NT2/D1 (cell line): ENCODE measurements at regions not wholly inside any gene's neighbourhood (a gene's known extent, or its start where the extent isn't known, plus 50 kb on each side); places are given as distances from the start of the nearest gene placed in this dataset.

Experiments
- SUZ12 ChIP-seq: IDR thresholded peaks from 2 replicates; pipeline ENCODE4 v1.6.1; 2011; ENCODE audit not compliant: insufficient read length, insufficient read depth; ENCODE audit errors: extremely low read depth
- ZNF274 ChIP-seq: IDR thresholded peaks from 2 replicates; pipeline ENCODE4 v1.6.1; 2011; ENCODE audit warnings: mild to moderate bottlenecking, low read depth, low read length

DNA sequence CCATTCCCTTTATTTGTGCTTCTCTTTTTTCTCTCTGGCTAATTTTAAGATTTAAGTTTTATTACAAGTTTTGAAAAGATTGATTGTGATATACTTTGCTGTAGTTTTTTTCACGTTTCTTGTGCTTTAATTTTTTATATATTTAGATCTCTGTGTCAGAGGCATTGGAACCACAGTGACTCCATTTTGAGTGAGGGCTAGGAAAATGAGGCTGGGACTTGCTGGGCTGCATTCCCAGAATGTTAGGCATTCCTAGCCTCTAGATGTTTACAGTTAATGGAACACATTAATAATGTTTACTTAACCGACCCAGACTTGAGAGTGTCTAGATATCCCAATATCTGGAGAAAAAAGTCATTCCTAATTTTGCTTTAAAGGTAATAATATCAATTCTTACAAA is 939.4 kb downstream of the BRINP3 start:
- TF ChIP-seq ZNF274 = no peak
- no peak for TF ChIP-seq SUZ12
